MV-4-11 (cell line): ENCODE measurements at regions not wholly inside any gene's neighbourhood (a gene's known extent, or its start where the extent isn't known, plus 50 kb on each side); places are given as distances from the start of the nearest gene placed in this dataset.

Experiments
- DNase-seq: peaks from one replicate; lab custom pipeline; 2025; lab: John Stamatoyannopoulos, UW

DNA sequence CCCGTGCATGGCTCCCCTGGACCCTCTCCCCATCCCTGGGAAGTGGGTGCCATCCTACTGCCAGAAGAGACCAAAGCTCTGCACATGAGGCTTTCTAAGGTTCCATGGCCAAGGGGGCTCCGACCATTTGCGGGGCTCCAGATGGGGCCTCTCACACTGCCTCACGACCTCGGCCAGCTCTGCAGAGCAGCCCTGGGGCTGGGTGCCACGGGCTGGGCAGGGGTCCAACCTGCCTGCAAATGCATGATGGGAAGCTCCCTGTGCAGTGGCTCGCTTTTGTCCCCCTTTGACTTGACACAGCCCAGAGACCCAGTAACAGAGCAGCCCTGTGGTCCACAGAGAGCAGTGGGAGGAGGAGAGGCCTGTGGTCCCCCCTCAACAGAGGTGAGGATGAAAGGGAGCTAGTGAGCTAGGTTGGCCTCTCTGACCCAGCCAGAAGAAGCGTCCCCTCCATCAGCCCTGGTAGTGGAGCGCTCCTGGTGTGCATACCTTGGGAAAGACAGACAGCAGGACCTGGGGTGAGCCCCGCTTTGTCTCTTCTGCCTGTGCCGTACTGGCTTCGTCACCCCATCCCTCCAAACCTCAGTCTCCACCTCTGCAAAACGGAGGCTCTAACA lies 174.1 kb downstream of the DDX1 start:
- no peak for DNase-seq

DNA sequence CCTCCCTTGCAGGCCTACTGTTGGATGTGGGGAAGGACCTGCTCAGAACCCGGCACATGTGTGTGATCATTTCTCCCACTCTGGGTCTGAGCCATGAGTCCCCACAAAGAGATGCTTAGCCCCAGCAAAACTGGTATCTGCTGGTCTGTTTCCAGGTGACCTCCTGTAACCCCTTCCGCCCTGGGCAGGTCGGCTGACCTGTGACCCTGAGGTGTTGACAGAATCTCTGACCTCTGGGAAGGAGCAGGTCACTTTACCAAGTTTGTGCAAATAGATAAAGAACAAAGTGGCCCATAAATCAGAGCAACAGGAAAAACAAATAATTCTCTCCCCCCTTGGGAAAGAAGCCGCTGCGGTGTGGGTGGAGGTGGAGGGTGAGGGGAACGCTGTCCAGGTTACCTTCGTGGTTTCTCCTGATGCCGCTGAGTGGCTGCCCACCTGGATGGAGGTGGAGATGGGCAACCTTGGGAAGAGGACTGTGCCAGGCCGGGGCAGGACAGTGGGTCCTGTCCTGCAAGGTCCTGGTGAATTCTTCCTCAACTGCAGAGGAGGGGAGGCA lies 174.0 kb upstream of the MYCN start:
- no peak for DNase-seq

DNA sequence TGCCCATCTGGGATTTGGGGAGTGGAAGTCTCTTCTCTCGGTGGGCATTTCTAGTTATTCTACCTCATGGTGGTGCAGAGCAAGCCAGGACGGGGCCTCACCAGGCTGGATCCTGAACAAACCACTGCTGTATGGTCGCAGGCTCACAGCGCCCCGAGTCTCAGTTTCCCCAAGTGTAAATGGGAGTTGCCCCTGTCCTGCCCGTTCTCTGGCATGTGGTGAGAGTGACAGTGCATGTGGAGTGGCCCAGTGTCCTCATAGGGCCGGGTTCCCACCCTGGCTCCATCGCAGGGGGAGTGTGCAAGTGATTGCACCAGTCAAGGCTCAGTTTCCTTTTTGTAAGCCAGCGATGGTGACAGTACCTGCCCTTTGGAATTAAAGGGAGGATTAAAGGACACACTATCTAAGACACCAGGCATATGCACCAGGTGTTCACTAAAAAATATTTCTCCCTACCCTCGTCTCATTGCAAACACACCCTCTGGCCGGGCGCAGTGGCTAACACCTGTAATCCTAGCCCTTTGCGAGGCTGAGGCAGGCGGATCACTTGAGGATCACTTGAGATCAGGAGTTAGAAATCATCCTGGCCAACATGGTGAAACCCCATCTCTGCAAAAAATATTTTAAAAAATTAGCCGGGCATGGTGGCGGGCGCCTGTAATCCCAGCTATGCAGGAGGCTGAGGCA lies 173.3 kb upstream of the MYCN start:
- DNase-seq: no peak

DNA sequence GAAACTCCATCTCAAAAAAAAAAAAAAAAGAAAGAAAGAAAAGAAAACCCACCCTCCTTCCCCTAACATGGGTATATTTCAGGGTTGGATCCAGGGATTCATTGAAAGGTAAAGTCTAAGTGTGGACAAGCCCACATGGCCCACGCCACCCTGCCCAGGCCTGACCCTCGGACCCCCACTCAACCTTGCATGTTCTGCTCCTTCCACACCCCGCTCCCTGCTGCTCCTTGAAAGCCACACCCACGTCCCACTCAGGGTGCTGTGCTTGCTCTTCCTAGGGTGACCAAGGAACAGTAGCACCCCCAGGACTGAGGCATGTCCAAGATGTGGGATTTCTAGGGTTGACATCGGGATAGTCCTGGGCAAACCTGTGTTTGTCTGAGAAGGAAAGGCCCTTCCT lies 172.7 kb upstream of the MYCN start:
- no peak for DNase-seq

DNA sequence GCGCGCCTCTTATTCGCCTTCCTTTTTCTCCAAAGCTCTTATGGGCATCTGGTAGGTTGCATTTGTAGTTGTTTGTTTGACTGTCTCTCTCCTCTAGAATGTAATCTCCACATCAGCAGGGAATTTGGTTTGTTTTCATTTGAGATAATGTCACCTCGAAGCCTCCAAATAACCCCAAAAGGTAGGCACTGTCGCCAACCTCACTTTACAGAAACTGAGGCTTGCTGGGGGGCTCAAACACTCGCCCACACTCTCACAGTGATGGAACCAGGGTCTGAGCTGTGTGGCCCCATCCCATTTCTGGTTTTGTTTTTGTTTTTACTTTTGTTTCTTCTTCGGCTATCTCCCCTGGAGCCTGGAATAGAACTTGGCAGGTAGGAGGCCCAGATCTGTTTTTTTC lies 172.2 kb upstream of the MYCN start:
- no peak for DNase-seq

DNA sequence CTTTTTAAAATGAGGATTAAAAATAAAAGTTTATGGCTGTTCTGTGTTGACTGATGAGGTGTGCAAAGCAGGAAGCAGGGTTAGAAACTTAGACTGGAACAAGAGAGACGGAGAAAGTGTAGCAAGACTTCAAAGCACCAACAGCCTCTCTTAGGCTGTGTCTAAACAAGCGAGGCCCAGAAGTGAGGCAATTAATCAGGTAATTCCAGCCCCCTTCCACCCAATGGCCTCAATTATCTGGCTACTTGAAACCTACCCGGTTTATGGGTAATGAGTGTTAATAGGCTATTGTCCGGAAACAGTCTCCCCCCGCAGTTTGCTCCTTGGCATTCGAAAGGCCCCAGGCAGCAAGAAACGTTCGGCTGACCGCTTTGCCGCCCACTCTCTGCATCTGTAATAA lies 171.7 kb upstream of the MYCN start:
- no peak for DNase-seq

DNA sequence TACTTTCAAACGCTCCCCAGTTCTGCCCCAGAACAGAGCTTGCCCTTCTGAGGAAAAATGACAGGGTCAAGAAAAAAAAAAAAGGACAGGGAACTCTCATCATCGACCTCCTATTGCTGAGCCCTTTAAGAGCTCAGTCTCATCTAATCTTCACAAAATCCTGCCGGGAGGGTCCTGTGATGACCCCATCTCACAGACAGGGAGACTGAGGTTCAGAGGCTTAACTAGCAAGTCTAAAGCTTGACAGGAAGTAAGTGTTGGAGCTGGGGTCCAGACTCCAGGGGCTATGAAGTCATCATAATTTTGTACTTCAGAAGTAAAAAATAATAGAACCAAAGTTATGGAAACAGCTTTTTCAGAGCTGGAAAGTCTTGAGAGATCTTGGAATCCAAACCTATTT lies 171.1 kb upstream of the MYCN start:
- DNase-seq: no peak

DNA sequence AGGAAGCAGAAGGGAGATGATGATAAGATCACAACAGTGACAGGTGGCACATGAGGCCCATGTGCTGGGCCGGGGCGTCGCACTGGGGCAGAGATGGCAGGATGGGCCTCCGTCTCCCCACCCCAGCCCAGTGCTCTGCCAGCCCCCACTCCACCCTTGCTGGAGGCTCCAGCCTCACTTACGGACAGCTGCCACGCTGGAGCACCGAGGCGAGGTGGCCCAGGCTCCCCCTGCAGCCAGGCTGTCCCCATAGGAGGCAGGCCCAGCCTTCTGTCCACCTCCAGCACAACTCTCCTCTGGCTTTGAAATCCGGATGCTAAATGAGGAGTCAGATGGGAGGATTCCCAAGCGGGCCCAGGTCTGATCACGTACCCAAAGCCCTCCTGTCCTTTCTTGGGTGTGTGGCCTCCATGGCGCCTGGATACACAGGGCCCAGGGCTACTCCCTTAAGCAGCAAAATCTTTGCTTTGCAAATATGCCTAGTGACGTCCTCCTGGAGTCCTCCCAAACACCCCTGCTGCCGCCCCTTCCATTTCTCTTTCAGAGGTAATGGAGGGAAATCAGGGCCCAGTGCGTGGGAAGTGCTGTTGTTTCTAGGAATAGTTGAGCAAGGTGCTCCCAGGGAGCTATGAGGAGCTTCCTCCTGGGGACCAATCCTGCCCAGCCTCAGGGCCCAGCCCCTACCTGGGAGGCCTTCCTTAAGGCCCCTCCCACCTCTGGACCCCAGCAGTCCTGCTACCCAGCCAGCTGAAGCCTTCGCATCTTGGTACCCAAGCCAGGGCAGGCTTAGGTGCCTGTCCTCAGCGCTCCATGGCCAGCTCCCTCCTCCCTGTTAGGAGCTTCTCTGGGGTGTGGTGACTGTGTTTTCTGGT lies 170.4 kb upstream of the MYCN start:
- DNase-seq: no peak

DNA sequence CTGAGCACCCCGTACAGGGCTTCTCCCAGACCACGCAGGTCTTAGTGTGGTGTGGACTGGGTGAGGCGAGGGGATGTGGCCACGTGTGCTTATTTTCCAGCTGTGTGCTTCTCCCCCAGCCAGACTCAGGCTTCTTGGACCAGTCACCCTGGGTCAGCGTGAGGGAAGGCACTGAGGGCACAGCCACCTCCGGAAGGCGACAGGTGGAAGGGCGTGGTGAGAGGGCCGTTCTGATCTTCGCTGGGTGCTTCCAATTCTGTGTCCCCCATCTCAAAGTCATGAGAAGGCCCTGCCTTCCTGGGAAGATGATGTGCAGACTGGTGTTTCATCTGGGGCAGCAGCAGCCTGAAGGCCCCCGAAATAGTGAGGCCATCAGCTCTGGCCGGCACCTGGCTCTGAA lies 169.7 kb upstream of the MYCN start:
- no peak for DNase-seq

DNA sequence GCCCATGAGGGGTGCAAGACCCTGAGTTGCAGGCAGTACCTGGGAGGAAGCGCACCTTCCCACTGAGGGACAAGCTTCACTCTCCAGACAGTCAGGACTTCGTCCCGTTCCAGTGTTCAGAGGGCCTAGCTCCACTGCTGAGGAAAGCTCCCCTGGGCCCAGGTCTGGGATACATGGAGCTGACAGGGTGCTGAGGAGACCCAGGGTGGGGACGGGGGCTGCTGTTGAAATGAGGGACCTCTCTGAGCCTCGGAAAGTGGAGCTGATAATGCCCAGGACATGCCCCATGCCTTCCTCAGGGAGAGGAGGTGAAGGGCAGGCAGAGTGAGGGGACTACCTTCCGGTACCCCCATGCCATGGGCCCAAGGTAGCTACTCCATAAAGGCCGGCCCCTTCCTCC lies 169.2 kb upstream of the MYCN start:
- DNase-seq: no peak

DNA sequence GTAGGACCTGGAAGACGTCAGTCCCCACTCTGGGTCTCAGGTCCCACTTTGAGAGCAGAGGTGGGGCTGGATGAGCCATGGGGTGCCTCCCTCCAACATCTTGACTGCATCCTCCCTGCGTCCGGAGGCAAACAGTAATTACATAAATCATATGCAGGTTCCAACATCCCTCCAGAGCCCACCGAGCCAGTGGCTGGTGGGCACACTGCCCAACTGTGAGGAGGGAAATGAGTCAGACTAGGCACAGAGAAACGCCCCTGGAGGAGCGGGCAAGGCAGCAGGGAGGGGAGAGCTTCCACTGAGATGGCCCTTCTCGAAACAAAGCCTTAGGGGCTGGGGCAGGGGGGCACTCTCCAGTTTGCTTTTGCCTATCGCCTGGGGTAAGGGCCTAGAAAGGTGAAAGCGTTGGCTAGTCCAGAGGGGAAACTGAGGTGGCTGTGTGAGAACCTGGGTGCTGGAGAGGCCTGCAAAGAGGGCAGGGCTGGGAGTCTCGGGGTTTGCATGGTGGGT lies 168.2 kb upstream of the MYCN start:
- DNase-seq: no peak

DNA sequence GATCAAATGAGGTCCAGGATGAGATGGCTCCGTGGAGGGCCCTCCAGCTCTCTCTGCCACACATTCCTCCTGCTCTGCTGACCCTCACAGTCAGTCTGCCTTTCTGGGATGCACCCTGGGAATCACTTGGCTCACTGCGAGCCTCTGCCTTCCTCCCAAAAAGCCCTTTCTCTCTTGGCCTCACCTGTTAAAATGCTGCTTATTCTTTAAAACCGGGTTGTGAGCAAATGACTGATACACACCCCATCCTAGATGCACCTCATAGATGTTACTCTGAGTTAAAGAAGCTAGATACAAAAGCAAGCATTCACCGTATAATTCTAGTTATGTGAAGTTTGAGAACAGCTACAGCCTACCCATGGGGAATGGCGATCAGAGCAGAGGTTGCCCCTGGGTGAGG lies 167.7 kb upstream of the MYCN start:
- DNase-seq: no peak

DNA sequence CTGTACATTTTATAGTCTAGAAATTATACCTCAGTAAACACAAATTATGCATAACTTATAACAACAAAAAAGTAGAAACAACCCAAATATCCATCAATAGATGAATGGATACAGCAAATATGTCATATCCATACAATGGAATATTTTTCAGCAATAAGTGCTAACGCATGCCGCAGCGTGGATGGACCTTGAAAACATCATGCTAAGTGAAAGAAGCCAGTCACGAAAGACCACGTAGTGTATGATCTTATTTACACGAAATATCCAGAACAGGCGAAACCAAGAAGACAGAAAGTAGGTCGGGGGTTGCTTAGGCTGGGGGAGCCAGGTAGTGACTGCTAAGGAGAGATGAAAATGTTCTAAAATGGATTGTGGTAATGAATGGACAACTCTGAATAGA lies 167.1 kb upstream of the MYCN start:
- no peak for DNase-seq

DNA sequence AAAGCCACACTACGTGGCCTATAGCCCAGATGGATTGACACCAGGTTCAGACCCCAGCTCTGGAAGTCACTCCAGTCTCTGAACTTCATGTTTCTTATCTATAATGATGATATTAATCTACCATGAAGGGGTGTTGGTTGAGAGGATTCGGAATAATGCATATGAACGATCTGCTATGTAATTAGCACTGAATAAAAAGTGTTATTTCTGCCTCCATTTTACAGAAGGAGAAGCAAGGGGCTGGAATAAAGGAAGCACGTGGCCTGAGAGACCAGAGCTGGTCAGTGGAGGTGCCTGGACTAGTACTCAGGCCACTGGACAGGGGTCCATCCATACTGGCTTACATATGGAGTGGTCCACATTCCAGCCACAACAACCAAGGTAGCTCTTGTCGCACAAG lies 166.5 kb upstream of the MYCN start:
- no peak for DNase-seq

DNA sequence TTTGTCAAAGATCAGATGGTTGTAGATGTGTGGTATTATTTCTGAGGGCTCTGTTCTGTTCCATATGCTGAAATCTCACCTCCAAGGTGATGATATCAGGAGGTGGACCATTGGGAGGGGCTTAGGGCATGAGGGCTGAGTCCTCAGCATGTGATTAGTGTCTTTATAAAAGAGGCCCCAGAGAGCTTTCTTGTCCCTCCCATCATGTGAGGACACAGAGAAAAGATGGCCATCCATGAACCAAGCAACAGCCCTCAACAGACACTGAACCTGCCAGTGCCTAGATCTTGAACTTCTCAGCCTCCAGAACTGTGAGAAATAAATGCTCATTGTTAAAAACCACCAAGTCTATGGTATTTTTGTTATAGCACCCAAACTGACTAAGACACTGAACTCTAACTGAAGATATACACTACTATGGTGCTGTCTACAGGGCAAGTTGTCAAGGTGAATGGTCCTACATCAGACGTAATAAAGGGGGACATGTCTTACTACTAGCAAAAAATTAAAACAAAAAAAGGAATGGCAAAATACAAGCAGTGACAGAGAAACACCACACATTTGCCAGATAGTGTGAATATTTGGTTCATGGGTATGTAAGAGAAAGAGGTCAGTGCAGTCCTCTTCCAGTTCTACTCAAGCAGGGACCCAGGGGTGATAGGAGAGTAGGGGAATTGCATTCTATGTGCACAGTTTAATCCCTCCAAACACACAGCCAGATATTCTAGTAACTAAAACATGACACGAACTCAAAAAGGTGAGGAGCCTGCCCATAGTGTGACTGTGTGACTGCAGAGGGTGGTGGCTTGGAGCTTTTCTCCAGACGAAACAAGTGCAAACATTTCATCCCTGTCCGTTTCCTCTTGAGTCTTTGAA lies 164.4 kb upstream of the MYCN start:
- no peak for DNase-seq

DNA sequence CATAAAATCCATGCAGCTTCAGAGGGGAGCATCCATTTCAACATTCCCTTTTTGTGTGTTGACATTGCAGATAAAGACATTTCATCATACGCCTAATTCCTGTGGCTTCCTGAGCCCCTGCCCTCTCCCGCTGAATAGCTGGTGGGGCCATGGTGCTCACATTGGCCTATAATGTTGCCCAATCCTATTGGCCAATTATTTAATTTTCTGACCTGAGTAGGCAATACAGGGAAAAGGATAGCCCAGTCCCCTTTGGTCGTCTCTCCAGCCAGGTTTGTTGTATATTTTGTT lies 163.8 kb upstream of the MYCN start:
- peak; percentile 53 for DNase-seq

DNA sequence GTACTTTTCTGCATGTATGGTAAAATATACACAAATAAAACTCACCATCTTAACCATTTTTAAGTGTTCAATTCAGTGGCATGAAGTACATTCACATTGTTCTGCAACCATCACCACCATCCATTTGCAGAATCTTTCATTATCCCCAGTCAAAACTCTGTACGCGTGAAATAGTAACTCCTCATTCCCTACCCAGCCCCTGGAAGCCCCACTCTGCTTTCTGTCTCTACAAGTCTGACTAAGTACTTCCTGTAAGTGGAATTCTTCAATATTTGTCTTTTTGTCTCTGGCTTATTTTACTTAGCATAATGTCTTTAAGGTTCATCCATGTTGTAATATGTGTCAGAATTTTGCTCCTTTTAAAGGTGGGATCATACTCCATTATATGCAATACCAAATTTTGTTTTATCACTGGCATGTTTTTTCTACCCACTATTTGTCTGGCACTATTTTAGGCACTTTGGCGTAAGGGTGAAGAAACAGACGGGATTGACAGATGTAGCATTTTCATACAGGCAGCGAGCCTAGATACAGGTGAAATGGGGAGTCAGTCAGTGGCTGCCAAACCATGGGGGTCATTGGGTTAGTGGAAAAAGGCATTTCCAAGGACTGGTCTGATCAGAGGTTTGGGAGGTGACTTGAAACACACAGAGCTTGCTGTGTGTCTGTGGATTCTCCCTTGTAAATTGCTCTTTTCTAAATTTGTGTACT lies 163.2 kb upstream of the MYCN start:
- DNase-seq: peak; percentile 6

DNA sequence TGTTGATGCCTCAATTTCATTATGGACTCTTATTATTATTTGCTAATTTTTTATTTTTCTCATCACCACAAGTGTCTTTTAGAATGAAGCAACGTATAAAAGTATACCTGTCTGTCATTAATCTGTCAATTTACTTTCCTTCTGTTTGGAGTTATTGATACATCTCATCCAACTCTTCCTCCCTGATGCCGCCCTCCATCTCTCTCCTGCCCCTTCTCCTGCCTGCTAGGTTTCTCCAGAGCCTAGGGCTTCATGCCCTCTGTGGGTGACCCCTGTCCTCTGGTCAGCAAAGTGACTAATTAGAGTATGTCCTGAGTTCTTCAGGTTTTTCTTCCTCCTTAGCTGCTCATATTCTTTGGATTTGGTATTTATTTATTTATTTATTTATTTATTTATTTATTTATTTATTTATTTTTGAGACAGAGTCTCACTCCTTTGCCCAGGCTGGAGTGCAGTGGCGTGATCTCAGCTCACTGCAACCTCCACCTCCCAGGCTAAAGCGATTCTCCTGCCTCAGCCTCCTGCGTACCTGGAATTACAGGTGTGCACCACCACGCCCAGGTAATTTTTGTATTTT lies 162.5 kb upstream of the MYCN start:
- no peak for DNase-seq

DNA sequence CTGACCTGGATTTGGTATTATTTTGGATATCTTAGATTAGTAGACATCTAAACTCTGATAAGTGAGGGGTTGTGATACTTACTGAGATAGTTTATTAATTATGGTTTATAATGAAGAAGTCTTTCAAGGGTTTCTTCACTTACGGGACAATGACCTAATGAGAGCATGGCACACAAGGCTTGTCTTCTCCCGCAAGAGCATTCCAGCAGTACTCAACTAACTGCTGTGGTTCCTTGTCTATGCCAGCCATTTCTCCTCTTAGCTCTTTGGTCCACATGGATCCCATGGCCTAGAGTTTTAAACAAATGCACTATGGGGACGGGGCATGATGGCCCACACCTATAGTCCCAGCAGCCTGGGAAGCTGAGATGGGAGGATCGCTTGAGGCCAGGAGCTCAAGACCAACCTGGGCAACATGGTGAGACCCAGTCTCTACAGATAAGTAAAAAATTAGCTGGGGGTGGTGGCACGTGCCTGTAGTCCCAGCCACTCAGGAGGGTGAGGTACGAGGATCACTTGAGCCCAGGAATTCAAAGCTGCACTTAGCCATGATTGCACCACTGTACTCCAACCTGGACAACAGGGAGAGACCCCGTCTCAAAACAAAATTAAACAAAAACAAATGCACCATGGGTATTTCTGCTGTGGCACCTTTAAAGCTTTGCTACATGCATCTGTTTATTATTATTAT lies 161.7 kb upstream of the MYCN start:
- no peak for DNase-seq

DNA sequence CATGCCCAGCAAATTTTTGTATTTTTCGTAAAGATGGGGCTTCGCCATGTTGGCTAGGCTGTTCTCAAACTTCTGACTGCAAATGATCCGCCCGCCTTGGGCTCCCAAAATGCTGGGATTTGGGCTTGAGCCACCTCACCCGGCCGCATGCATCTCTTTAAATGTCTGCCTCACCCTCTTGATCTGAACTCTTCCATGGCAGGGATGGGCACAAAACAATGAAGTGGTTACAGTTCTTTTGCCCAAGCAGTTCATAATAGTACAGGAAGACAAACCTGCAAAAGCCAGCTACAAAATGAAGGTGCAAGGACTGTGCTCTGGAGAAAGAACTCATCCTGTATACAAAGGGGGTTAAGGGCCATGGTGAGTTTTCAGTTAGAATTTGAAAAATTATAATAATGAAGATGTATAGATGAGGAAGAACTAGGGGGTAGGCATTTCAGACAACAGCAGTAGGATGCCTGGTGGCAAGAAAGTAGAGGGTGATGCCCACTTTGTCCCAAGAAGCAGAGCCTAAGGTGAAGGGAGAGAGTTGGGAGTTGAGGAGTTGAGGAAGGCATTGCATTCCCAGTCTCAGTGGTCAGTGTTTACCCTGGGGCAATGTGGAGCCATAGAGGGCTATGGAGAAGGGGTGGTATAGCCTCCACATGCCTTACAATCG lies 160.8 kb upstream of the MYCN start:
- no peak for DNase-seq
